WTC11 (cell line): ENCODE measurements at regions not wholly inside any gene's neighbourhood (a gene's known extent, or its start where the extent isn't known, plus 50 kb on each side); places are given as distances from the start of the nearest gene placed in this dataset.

ENCODE experiments used
- CREB1 ChIP-seq: sonication (generic); formaldehyde crosslinking; IDR thresholded peaks from 2 replicates; pipeline ENCODE4 v1.8.0; 2023; ENCODE audit warnings: mild to moderate bottlenecking, missing genetic modification reagents
- ETV6 ChIP-seq: sonication (generic); formaldehyde crosslinking; IDR thresholded peaks from 2 replicates; pipeline ENCODE4 v1.8.1; 2022; ENCODE audit warnings: mild to moderate bottlenecking, missing genetic modification reagents
- FOXJ3 ChIP-seq: sonication (generic); formaldehyde crosslinking; IDR thresholded peaks from 2 replicates; pipeline ENCODE4 v1.9.0; 2021; ENCODE audit warnings: missing genetic modification reagents, mild to moderate bottlenecking, borderline replicate concordance
- FOXK1 ChIP-seq: sonication (generic); formaldehyde crosslinking; IDR thresholded peaks from 2 replicates; pipeline ENCODE4 v1.8.0; 2022; ENCODE audit warnings: mild to moderate bottlenecking, moderate library complexity, missing genetic modification reagents
- GABPB1 ChIP-seq: sonication (generic); formaldehyde crosslinking; IDR thresholded peaks from 2 replicates; pipeline ENCODE4 v1.8.1; 2023; ENCODE audit warnings: mild to moderate bottlenecking, missing genetic modification reagents
- JUN ChIP-seq: sonication (generic); formaldehyde crosslinking; IDR thresholded peaks from 2 replicates; pipeline ENCODE4 v1.8.0; 2023; ENCODE audit warnings: mild to moderate bottlenecking, missing genetic modification reagents
- NFE2L1 ChIP-seq: sonication (generic); formaldehyde crosslinking; IDR thresholded peaks from 2 replicates; pipeline ENCODE4 v1.8.1; 2023; ENCODE audit warnings: missing genetic modification reagents
- NFYB ChIP-seq: sonication (generic); formaldehyde crosslinking; conservative IDR thresholded peaks from 2 replicates; pipeline ENCODE4 v1.8.0; 2022; ENCODE audit warnings: low read depth, missing genetic modification reagents
- SMAD4 ChIP-seq: sonication (generic); formaldehyde crosslinking; IDR thresholded peaks from 2 replicates; pipeline ENCODE4 v1.8.0; 2022; ENCODE audit warnings: mild to moderate bottlenecking, missing genetic modification reagents
- ZNF232 ChIP-seq: sonication (generic); formaldehyde crosslinking; IDR thresholded peaks from 2 replicates; pipeline ENCODE4 v1.8.0; 2022; ENCODE audit warnings: mild to moderate bottlenecking, missing genetic modification reagents
- TF ChIP-seq, protein P1 (sequence below): sonication (generic); formaldehyde crosslinking; IDR thresholded peaks from 2 replicates; pipeline ENCODE4 v1.8.1; 2022; ENCODE audit warnings: missing genetic modification reagents, borderline replicate concordance
- TF ChIP-seq, protein P2 (sequence below): fragments of 200-600 bp; IDR thresholded peaks from 2 replicates; pipeline ENCODE4 v1.8.0; 2022; ENCODE audit warnings: antibody characterized with exemption
- TF ChIP-seq, protein P3 (sequence below): sonication (generic); formaldehyde crosslinking; IDR thresholded peaks from 2 replicates; pipeline ENCODE4 v1.8.0; 2022; ENCODE audit warnings: mild to moderate bottlenecking, missing genetic modification reagents
- TF ChIP-seq, protein P4 (sequence below): sonication (generic); formaldehyde crosslinking; IDR thresholded peaks from 2 replicates; pipeline ENCODE4 v1.8.1; 2022; ENCODE audit warnings: low read depth, missing genetic modification reagents, borderline replicate concordance

DNA sequence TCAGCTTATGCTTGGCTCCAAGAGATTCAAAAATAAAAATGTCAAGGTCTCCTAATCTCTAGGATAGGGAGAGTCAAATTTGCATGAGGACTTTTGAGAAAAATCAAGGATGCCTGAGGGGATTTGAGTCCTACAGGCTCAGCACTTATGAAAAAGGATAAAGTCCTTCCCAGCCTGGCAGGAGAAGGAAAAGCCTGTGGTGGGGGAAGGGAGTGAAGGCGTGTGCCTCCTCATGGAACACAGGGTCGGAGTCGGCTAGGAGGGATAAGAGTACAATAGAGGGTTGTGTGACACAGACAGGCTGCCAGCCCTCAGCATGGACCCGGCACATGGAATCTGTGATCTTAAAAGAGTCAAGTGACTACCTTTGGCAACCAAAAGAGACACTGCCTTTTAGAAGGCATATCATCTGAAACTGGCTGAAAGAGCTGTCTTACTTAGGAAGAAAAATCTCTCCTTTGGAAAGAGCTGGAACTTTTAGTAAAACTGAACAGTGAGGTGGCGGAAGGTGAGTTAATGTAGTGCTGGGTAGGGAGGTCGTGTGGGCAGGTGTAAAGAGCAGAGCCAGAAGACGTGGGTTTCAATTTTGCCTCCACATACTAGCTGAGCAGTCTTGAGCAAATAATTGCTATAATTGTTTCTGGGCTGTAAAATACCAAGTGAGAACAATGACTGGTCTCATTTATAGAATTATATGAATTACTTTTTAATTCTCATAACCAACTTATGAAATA is 58.8 kb upstream of the RDX start:
- TF ChIP-seq, protein P1, sequence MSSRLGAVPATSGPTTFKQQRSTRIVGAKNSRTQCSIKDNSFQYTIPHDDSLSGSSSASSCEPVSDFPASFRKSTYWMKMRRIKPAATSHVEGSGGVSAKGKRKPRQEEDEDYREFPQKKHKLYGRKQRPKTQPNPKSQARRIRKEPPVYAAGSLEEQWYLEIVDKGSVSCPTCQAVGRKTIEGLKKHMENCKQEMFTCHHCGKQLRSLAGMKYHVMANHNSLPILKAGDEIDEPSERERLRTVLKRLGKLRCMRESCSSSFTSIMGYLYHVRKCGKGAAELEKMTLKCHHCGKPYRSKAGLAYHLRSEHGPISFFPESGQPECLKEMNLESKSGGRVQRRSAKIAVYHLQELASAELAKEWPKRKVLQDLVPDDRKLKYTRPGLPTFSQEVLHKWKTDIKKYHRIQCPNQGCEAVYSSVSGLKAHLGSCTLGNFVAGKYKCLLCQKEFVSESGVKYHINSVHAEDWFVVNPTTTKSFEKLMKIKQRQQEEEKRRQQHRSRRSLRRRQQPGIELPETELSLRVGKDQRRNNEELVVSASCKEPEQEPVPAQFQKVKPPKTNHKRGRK: no peak
- TF ChIP-seq CREB1: no peak
- TF ChIP-seq SMAD4 (CRISPR knock-in tag): no peak
- TF ChIP-seq, protein P2, sequence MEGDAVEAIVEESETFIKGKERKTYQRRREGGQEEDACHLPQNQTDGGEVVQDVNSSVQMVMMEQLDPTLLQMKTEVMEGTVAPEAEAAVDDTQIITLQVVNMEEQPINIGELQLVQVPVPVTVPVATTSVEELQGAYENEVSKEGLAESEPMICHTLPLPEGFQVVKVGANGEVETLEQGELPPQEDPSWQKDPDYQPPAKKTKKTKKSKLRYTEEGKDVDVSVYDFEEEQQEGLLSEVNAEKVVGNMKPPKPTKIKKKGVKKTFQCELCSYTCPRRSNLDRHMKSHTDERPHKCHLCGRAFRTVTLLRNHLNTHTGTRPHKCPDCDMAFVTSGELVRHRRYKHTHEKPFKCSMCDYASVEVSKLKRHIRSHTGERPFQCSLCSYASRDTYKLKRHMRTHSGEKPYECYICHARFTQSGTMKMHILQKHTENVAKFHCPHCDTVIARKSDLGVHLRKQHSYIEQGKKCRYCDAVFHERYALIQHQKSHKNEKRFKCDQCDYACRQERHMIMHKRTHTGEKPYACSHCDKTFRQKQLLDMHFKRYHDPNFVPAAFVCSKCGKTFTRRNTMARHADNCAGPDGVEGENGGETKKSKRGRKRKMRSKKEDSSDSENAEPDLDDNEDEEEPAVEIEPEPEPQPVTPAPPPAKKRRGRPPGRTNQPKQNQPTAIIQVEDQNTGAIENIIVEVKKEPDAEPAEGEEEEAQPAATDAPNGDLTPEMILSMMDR: no peak
- TF ChIP-seq, protein P3, sequence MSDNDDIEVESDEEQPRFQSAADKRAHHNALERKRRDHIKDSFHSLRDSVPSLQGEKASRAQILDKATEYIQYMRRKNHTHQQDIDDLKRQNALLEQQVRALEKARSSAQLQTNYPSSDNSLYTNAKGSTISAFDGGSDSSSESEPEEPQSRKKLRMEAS (CRISPR knock-in tag): no peak
- TF ChIP-seq GABPB1 (CRISPR knock-in tag): no peak
- no peak for TF ChIP-seq NFE2L1 (CRISPR knock-in tag)
- TF ChIP-seq ZNF232 (CRISPR knock-in tag): no peak
- no peak for TF ChIP-seq FOXJ3
- no peak for TF ChIP-seq NFYB (CRISPR knock-in tag)
- TF ChIP-seq ETV6: no peak
- no peak for TF ChIP-seq FOXK1 (CRISPR knock-in tag)
- TF ChIP-seq, protein P4, sequence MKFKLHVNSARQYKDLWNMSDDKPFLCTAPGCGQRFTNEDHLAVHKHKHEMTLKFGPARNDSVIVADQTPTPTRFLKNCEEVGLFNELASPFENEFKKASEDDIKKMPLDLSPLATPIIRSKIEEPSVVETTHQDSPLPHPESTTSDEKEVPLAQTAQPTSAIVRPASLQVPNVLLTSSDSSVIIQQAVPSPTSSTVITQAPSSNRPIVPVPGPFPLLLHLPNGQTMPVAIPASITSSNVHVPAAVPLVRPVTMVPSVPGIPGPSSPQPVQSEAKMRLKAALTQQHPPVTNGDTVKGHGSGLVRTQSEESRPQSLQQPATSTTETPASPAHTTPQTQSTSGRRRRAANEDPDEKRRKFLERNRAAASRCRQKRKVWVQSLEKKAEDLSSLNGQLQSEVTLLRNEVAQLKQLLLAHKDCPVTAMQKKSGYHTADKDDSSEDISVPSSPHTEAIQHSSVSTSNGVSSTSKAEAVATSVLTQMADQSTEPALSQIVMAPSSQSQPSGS: no peak
- no peak for TF ChIP-seq JUN
